PC-3 (cell line): ENCODE measurements at regions not wholly inside any gene's neighbourhood (a gene's known extent, or its start where the extent isn't known, plus 50 kb on each side); places are given as distances from the start of the nearest gene placed in this dataset.

Experiments
- CTCF ChIP-seq: fragments of 300-600 bp; sonication (generic); conservative IDR thresholded peaks from 2 replicates; pipeline ENCODE4 v1.5.1; 2017; ENCODE audit warnings: antibody characterized with exemption, low read depth, mild to moderate bottlenecking, low read length
- EZH2phosphoT487 ChIP-seq: fragments of 300-600 bp; sonication (generic); IDR thresholded peaks from 2 replicates; pipeline ENCODE4 v1.6.1; 2018; ENCODE audit warnings: mild to moderate bottlenecking, antibody characterized with exemption, low read length, borderline replicate concordance

- TF ChIP-seq CTCF = no peak
- no peak for TF ChIP-seq EZH2phosphoT487
Measured at GRCh38 chr2:61750624-61751023, 103.2 kb downstream of the FAM161A start.
